Tibial artery (tissue), 4 donors: ENCODE measurements at regions not wholly inside any gene's neighbourhood (a gene's known extent, or its start where the extent isn't known, plus 50 kb on each side); places are given as distances from the start of the nearest gene placed in this dataset.

ENCODE experiments used
- DNase-seq, 2 donors: peaks; one replicate each; pipeline ENCODE4 v3.0.0-alpha.2; 2019
- H3K27ac ChIP-seq, 2 donors: fragments of 200-600 bp; sonication (generic) in 1 of 2; 1 replicate in 1 of 2; 2 replicates in 1 of 2; pipeline ENCODE4 v1.5.1; 2018 to 2019; ENCODE audit warnings: mild to moderate bottlenecking in 1 of 2
- H3K27me3 ChIP-seq, 2 donors: fragments of 200-600 bp; sonication (generic) in 1 of 2; one replicate each; pipeline versions ENCODE4 v1.5.1 to v1.6.0; 2016 to 2019
- H3K36me3 ChIP-seq, 3 donors: fragments of 200-600 bp; sonication (generic) in 2 of 3; one replicate each; pipeline ENCODE4 v1.5.1; 2016 to 2019; ENCODE audit warnings: mild to moderate bottlenecking in 2 of 3
- H3K4me1 ChIP-seq, 4 donors: fragments of 200-600 bp; sonication (generic) in 2 of 4; 1 replicate in 3 of 4; 2 replicates in 1 of 4; pipeline ENCODE4 v1.5.1; 2016 to 2019
- H3K4me3 ChIP-seq, 2 donors: fragments of 200-600 bp; sonication (generic) in 1 of 2; 1 replicate in 1 of 2; 2 replicates in 1 of 2; pipeline ENCODE4 v1.5.1; 2018 to 2019; ENCODE audit warnings: mild to moderate bottlenecking in 2 of 2
- H3K9me3 ChIP-seq, 3 donors: fragments of 200-600 bp; sonication (generic) in 1 of 3; one replicate each; pipeline ENCODE4 v1.5.1; 2016 to 2019
- CTCF ChIP-seq, 2 experiments: fragments of 200-600 bp in 1 of 2; fragments of 450-650 bp in 1 of 2; IDR thresholded peaks; one replicate each; pipeline ENCODE4 v1.5.1; 2017 to 2019; ENCODE audit warnings: antibody characterized with exemption in 2 of 2, mild to moderate bottlenecking in 1 of 2, moderate library complexity in 1 of 2
- intact Hi-C: fragments of 100-400 bp; cut with DNase I; formaldehyde crosslinking; loops from one replicate; pipeline ENCODE4 v1.15.0; 2023; ENCODE audit warnings: low total_unique reads

DNA sequence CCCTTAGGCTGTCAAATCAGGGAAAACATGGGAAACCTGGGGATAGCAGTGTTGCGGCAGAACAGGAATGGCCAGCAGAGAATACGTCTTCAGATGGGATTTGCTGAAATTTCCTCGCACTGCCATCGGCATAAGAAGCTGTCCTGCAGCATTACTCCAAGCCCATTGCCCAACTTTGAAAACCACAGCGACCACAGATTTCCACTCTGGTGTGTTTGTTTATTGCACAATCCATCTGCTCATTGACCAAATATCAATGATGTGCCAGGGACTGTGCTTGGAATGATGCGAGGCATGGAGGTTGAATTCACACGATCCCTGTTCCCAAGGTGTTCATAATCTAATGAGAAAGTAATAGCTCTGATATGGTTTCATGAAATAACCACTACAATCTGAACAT is 383.3 kb upstream of the MYT1L start:
- Histone ChIP-seq H3K9me3 (no peaks in the 10 kb centered on the region), H3K4me3 (no peak overlapping the region), H3K27ac (no peak overlapping the region), H3K36me3 (no peaks in the 10 kb centered on the region), H3K4me1 (no peaks in the 10 kb centered on the region), H3K27me3 (no peaks in the 10 kb centered on the region)
- DNase-seq, result no peak
- no peak for TF ChIP-seq CTCF (IDR thresholded peaks at IDR 0.05)
- intact Hi-C loops, result no loop called here

DNA sequence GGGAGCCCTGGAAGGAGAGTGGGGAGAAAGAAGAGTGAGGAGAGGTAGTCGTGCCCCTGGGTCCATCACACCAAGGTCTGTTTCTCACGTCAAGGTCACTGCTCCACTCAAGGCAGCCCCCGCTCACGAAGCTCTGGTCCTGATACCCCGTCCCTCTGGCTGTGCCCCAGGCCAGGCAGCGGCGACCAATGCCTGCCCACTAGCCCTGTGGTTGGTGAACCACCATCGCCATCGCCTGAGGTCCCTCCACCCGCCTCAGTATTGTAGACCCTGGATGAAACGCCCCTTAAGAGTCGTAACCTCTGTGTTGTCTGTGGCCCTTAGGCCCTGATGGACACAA is 378.3 kb upstream of the MYT1L start:
- no peak for TF ChIP-seq CTCF (IDR thresholded peaks at IDR 0.05)
- intact Hi-C loops, result no loop called here
- H3K4me3 ChIP-seq, result no peak overlapping the region
- DNase-seq, result no peak
- no peaks in the 10 kb centered on the region for H3K36me3 ChIP-seq
- H3K27ac ChIP-seq, result no peak overlapping the region
- no peaks in the 10 kb centered on the region for H3K9me3 ChIP-seq
- no peaks in the 10 kb centered on the region for H3K4me1 ChIP-seq
- peaks cover 0 to 3% of the 10 kb centered on the region in 2 donors for H3K27me3 ChIP-seq

GRCh38 chr2:2708575-2709430 is 377.7 kb upstream of the MYT1L start:
- no peaks in the 10 kb centered on the region for H3K9me3 ChIP-seq
- TF ChIP-seq CTCF (IDR thresholded peaks at IDR 0.05), result no peak
- DNase-seq, result no peak
- no peak overlapping the region for H3K4me3 ChIP-seq
- H3K4me1 ChIP-seq, result no peaks in the 10 kb centered on the region
- intact Hi-C loops, result no loop called here
- H3K27me3 ChIP-seq, result peaks cover 0 to 3% of the 10 kb centered on the region in 2 donors
- H3K27ac ChIP-seq, result no peak overlapping the region
- H3K36me3 ChIP-seq, result no peaks in the 10 kb centered on the region

GRCh38 chr2:2707206-2707991 is 376.3 kb upstream of the MYT1L start:
- Histone ChIP-seq H3K4me3 (no peak overlapping the region), H3K4me1 (no peaks in the 10 kb centered on the region), H3K9me3 (no peaks in the 10 kb centered on the region), H3K27ac (no peak overlapping the region), H3K27me3 (peaks cover 0 to 3% of the 10 kb centered on the region in 2 donors), H3K36me3 (no peaks in the 10 kb centered on the region)
- TF ChIP-seq CTCF (IDR thresholded peaks at IDR 0.05), result no peak
- intact Hi-C loops, result no loop called here
- no peak for DNase-seq

GRCh38 chr2:2706306-2706705 is 375.2 kb upstream of the MYT1L start:
- DNase-seq, result no peak

More at GRCh38 chr2:2706306-2706705, 375.2 kb upstream of the MYT1L start:
- H3K9me3 ChIP-seq, result no peaks in the 10 kb centered on the region
- intact Hi-C loops, result no loop called here
- TF ChIP-seq CTCF (IDR thresholded peaks at IDR 0.05), result no peak
- no peaks in the 10 kb centered on the region for H3K4me1 ChIP-seq
- H3K27me3 ChIP-seq, result peaks cover 0 to 3% of the 10 kb centered on the region in 2 donors
- H3K36me3 ChIP-seq, result no peaks in the 10 kb centered on the region
- H3K4me3 ChIP-seq, result no peak overlapping the region
- H3K27ac ChIP-seq, result no peak overlapping the region
